Transverse colon (tissue), 4 donors: ENCODE measurements at regions not wholly inside any gene's neighbourhood (a gene's known extent, or its start where the extent isn't known, plus 50 kb on each side); places are given as distances from the start of the nearest gene placed in this dataset.

ENCODE experiments used
- DNase-seq: peaks from one replicate; pipeline ENCODE4 v3.0.0-alpha.2; 2019
- H3K27ac ChIP-seq, 4 donors: fragments of 200-600 bp; sonication (generic); 2 replicates each; pipeline ENCODE4 v1.5.1; 2016 to 2018; ENCODE audit warnings: inconsistent platforms in 4 of 4
- H3K27me3 ChIP-seq: fragments of 200-600 bp; sonication (generic); 2 replicates; pipeline ENCODE4 v1.5.1; 2017; ENCODE audit warnings: inconsistent platforms
- H3K36me3 ChIP-seq, 4 donors: fragments of 200-600 bp; sonication (generic); 2 replicates each; pipeline ENCODE4 v1.5.1; 2017 to 2019; ENCODE audit warnings: inconsistent platforms in 4 of 4
- H3K4me1 ChIP-seq, 4 donors: fragments of 200-600 bp; sonication (generic); 2 replicates each; pipeline ENCODE4 v1.5.1; 2017 to 2020; ENCODE audit warnings: inconsistent platforms in 4 of 4
- H3K4me3 ChIP-seq, 4 donors: fragments of 200-600 bp; sonication (generic); 1 replicate in 1 of 4; 2 replicates in 3 of 4; pipeline versions ENCODE4 v1.5.1 to v1.6.1; 2017 to 2019; ENCODE audit warnings: inconsistent platforms in 4 of 4
- H3K9me3 ChIP-seq, 2 donors: fragments of 200-600 bp; sonication (generic); 2 replicates each; pipeline ENCODE4 v1.5.1; 2017 to 2019; ENCODE audit warnings: inconsistent platforms in 2 of 2
- CTCF ChIP-seq, 5 experiments: fragments of 200-600 bp in 3 of 5; fragments of 450-650 bp in 2 of 5; sonication (generic) in 3 of 5; IDR thresholded peaks; 1 replicate in 2 of 5; 2 replicates in 3 of 5; pipeline ENCODE4 v1.5.1; 2016 to 2017; ENCODE audit warnings: antibody characterized with exemption in 5 of 5, inconsistent platforms in 3 of 5, mild to moderate bottlenecking in 2 of 5, moderate library complexity in 1 of 5
- EP300 ChIP-seq: sonication (generic); formaldehyde crosslinking; IDR thresholded peaks from one replicate; pipeline ENCODE4 v1.6.1; 2017; ENCODE audit warnings: antibody characterized with exemption, low read depth
- POLR2A ChIP-seq: fragments of 450-650 bp; IDR thresholded peaks from one replicate; pipeline ENCODE4 v1.6.1; 2016; ENCODE audit warnings: antibody characterized with exemption, mild to moderate bottlenecking, moderate library complexity
- POLR2AphosphoS5 ChIP-seq, 3 donors: sonication (generic); formaldehyde crosslinking; IDR thresholded peaks; one replicate each; pipeline ENCODE4 v1.6.1; 2016; ENCODE audit warnings: antibody characterized with exemption in 3 of 3
- WGBS, 2 donors: methylation state at CpG; one replicate each; pipeline ENCODE4 v1.1.5; 2018; ENCODE audit warnings: low coverage in 1 of 2; 5-methylcytosine and 5-hydroxymethylcytosine counted together
- in situ Hi-C, 4 donors: fragments of 200-750 bp; cut with MboI; loops; one replicate each; pipeline versions ENCODE4 v1.15.0 to v1.15.1; 2017; ENCODE audit warnings: low sequenced_read_pairs in 3 of 4, low pct_ligation_motif_present in 1 of 4, low pct_unique_long_range_greater_than_20kb in 1 of 4
- intact Hi-C: fragments of 100-400 bp; cut with DNase I; formaldehyde crosslinking; loops from one replicate; pipeline ENCODE4 v1.15.1; 2023; ENCODE audit warnings: low total_unique reads

GRCh38 chr4:153060196-153060595, 124.1 kb downstream of the FHDC1 start:
- TF ChIP-seq POLR2AphosphoS5 (IDR thresholded peaks at IDR 0.05) (no peak), EP300 (no peak), POLR2A (no peak), CTCF (IDR thresholded peaks at IDR 0.05) (no peak)
- in situ Hi-C loops (no loop called here), intact Hi-C loops (no loop called here)
- H3K27ac ChIP-seq = no peak overlapping the region
- no peaks in the 10 kb centered on the region for H3K9me3 ChIP-seq
- DNase-seq = no peak
- H3K36me3 ChIP-seq = no peaks in the 10 kb centered on the region
- peaks cover 0 to 10% (median 7%) of the 10 kb centered on the region in 4 donors for H3K4me1 ChIP-seq
- 89% methylated on average over 3 to 6 of the region's 6 CpGs for WGBS, 2 donors
- H3K4me3 ChIP-seq = no peak overlapping the region
- peaks cover 3% of the 10 kb centered on the region for H3K27me3 ChIP-seq

GRCh38 chr4:153061971-153062370, 125.8 kb downstream of the FHDC1 start:
- Histone ChIP-seq H3K27ac (no peak overlapping the region), H3K36me3 (no peaks in the 10 kb centered on the region), H3K27me3 (no peaks in the 10 kb centered on the region), H3K4me1 (peaks cover 0 to 24% (median 11%) of the 10 kb centered on the region in 4 donors), H3K9me3 (no peaks in the 10 kb centered on the region), H3K4me3 (no peak overlapping the region)
- TF ChIP-seq POLR2A (no peak), EP300 (no peak)
- in situ Hi-C loops = no loop called here
- 92 to 98% methylated on average over 2 of the region's 2 CpGs for whole genome bisulfite sequencing, 2 donors
- DNase-seq = no peak
- intact Hi-C loops = no loop called here

- in situ Hi-C loops = no loop called here
- Histone ChIP-seq H3K9me3 (no peaks in the 10 kb centered on the region), H3K27me3 (no peaks in the 10 kb centered on the region), H3K36me3 (no peaks in the 10 kb centered on the region), H3K4me1 (peaks cover 0 to 27% (median 13%) of the 10 kb centered on the region in 4 donors), H3K27ac (no peak overlapping the region), H3K4me3 (no peak overlapping the region)
- intact Hi-C loops = no loop called here
- DNase-seq = no peak
- TF ChIP-seq CTCF (IDR thresholded peaks at IDR 0.05) (no peak), POLR2AphosphoS5 (IDR thresholded peaks at IDR 0.05) (no peak), POLR2A (no peak), EP300 (no peak)
- 89 to 100% methylated on average over 1 to 3 of the region's 3 CpGs for WGBS, 2 donors
Measured at GRCh38 chr4:153062652-153063168, 126.6 kb downstream of the FHDC1 start.

- no peak for DNase-seq
- in situ Hi-C loops = no loop called here
- no peak for TF ChIP-seq POLR2AphosphoS5 (IDR thresholded peaks at IDR 0.05)
Measured at GRCh38 chr4:153063490-153063889, 127.4 kb downstream of the FHDC1 start.

GRCh38 chr4:153064571-153064970, 128.4 kb downstream of the FHDC1 start:
- intact Hi-C loops = no loop called here
- peak overlapping the region in 2 of 4 donors; percentile 0 to 60 for H3K27ac ChIP-seq
- H3K4me1 ChIP-seq = peaks cover 0 to 27% (median 13%) of the 10 kb centered on the region in 4 donors
- H3K4me3 ChIP-seq = no peak overlapping the region
- WGBS, 2 donors = 40% methylated on average over 12 of the region's 13 CpGs; no CpG with 5 or more reads in 1 of the 2 donors
- H3K27me3 ChIP-seq = no peaks in the 10 kb centered on the region
- no peak for TF ChIP-seq CTCF (IDR thresholded peaks at IDR 0.05)
- TF ChIP-seq POLR2AphosphoS5 (IDR thresholded peaks at IDR 0.05) = no peak
- no peak for TF ChIP-seq EP300
- TF ChIP-seq POLR2A = no peak
- no peaks in the 10 kb centered on the region for H3K36me3 ChIP-seq
- no peaks in the 10 kb centered on the region for H3K9me3 ChIP-seq
- in situ Hi-C loops = no loop called here
- DNase-seq = peak; percentile 44

More at GRCh38 chr4:153063490-153063889, 127.4 kb downstream of the FHDC1 start:
- Histone ChIP-seq H3K4me3 (no peak overlapping the region), H3K27ac (no peak overlapping the region), H3K4me1 (peaks cover 0 to 27% (median 13%) of the 10 kb centered on the region in 4 donors), H3K27me3 (no peaks in the 10 kb centered on the region), H3K9me3 (no peaks in the 10 kb centered on the region), H3K36me3 (no peaks in the 10 kb centered on the region)
- WGBS, 2 donors = 86 to 95% methylated on average over 4 of the region's 4 CpGs
- intact Hi-C loops = no loop called here
